ENCODE measurements at regions not wholly inside any gene's neighbourhood (a gene's known extent, or its start where the extent isn't known, plus 50 kb on each side); places are given as distances from the start of the nearest gene placed in this dataset.

GRCh38 chr9:81183761-81184160 is 505.6 kb downstream of the TLE1 start:
- TF ChIP-seq CTCF (conservative IDR thresholded peaks at IDR 0.05 in 1 of 2, IDR thresholded peaks at IDR 0.05 in 1 of 2; ENCODE audit: extremely low read depth in 1 of 2, insufficient read depth in 1 of 2, low read depth in 1 of 2, low read length in 2 of 2) (no peak), EZH2 (IDR thresholded peaks at IDR 0.05; ENCODE audit: borderline replicate concordance, low read length) (no peak)

Data from mammary epithelial cell (primary cell).